ENCODE measurements at regions not wholly inside any gene's neighbourhood (a gene's known extent, or its start where the extent isn't known, plus 50 kb on each side); places are given as distances from the start of the nearest gene placed in this dataset.

- no peak for TF ChIP-seq JUN (IDR thresholded peaks at IDR 0.05; ENCODE audit: low read depth, low read length)
- peak; percentile 11 to 53 (median 48) for TF ChIP-seq CTCF (IDR thresholded peaks at IDR 0.05; ENCODE audit: control extremely low read depth in 1 of 3, insufficient read depth in 1 of 3, low read depth in 1 of 3, low read length in 3 of 3)
- TF ChIP-seq HDAC2 (IDR thresholded peaks at IDR 0.05; ENCODE audit: borderline replicate concordance in 1 of 2, low read depth in 2 of 2, low read length in 2 of 2) = no peak
- no peak for TF ChIP-seq USF2 (IDR thresholded peaks at IDR 0.05; ENCODE audit: low read length)
- no peak for TF ChIP-seq TAF1 (IDR thresholded peaks at IDR 0.05; ENCODE audit: low read depth, low read length)
Observed at GRCh38 chr2:74080346-74080745, 67.4 kb downstream of the BOLA3 start.
